ENCODE measurements at regions not wholly inside any gene's neighbourhood (a gene's known extent, or its start where the extent isn't known, plus 50 kb on each side); places are given as distances from the start of the nearest gene placed in this dataset.
"Not testable (repeated sequence)": the region's sequence is repeated elsewhere in the genome, so short reads cannot be mapped to it uniquely, and the experiment has no call there.

DNA sequence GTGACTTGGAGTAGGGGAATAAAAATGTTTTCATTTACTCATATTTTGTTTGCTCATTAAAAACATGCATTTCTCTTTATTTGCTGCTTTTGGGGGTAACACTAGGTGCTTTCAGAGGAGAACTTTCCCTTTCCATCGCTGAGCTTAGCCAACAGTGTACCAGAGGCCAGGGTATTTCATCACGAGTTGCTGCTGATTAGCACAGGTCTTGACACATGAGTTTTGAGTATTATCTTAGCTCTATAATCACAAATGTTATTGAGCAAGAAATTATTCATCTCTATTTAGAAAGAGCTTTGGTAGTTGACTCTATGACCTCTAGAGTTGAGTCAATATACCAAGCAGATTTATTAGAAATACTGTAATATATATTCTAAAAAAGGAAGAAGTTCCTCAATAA lies 375.9 kb downstream of the NXPH1 start:
- DNase-seq, result no peak
- intact Hi-C loops (cut with DNase I), result no loop called here

- intact Hi-C loops (cut with DNase I), result no loop called here
- DNase-seq, result no peak
Observed at GRCh38 chr7:8817448-8818036, 384.1 kb downstream of the NXPH1 start.

DNA sequence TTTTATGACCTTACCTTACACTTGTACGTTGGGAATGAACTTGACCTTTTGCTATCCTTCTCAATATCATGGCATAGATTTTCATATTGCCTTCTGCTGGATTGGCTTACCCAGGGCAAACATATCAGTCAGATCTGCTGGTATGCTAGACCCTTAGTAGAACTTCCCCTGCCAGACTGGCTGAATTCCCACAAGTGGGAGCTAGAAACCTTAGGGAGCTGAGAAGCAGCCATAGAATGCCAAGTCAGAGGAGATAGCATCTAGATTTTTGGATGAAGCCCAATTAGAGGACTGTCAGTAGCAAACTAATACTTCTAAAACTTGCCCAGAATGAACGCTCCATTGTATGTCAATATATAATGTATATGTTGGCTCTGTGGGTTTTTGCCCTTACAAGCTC lies 385.0 kb downstream of the NXPH1 start:
- DNase-seq, result no peak
- intact Hi-C loops (cut with DNase I), result no loop called here

DNA sequence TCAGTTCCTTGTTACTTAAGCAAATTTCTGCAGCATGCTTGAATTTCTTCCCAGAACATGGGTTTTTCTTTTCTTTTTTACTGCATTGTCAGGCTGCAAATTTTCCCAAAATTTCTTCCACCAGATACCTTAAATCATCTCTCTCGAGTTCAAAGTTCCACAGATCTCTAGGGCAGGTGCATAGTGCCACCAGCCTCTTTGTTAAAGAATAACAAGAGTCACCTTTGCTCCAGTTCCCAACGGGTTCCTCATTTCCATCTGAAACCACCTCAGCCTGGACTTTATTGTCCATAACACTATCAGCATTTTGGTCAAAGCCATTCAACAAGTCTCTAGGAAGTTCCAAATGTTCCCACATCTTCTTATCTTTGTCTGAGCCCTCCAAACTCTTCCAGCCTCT lies 389.2 kb downstream of the NXPH1 start:
- DNase-seq, result no peak
- intact Hi-C loops (cut with DNase I), result no loop called here

GRCh38 chr7:8823486-8823885 lies 390.1 kb downstream of the NXPH1 start:
- intact Hi-C loops (cut with DNase I), result no loop called here

DNA sequence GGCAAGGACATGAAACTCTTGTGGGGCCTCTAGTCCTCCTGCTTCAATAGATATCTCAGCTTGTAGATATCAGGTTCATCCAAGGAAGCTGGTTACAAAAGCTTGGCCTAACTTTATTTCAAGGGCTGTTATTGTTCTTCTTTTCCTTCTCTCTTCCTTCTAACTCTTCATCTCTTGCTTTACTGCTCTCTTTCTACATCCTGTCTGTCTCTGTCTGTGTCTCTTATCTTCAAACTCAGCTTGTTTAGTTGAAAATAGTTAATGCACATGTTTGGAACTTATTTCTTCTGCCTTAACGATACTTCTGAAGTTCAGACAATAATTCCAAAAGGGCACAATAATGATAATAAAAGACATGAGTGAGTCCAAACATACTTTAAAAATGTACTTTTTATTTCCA lies 393.9 kb downstream of the NXPH1 start:
- no peak for DNase-seq
- intact Hi-C loops (cut with DNase I), result no loop called here

More at GRCh38 chr7:8823486-8823885, 390.1 kb downstream of the NXPH1 start:
- DNase-seq, result no peak

- intact Hi-C loops (cut with DNase I), result no loop called here
Observed at GRCh38 chr7:8829100-8829499, 395.7 kb downstream of the NXPH1 start.

GRCh38 chr7:8831376-8831775 lies 398.0 kb downstream of the NXPH1 start:
- no peak for DNase-seq
- intact Hi-C loops (cut with DNase I), result no loop called here

More at GRCh38 chr7:8829100-8829499, 395.7 kb downstream of the NXPH1 start:
- DNase-seq, result no peak

DNA sequence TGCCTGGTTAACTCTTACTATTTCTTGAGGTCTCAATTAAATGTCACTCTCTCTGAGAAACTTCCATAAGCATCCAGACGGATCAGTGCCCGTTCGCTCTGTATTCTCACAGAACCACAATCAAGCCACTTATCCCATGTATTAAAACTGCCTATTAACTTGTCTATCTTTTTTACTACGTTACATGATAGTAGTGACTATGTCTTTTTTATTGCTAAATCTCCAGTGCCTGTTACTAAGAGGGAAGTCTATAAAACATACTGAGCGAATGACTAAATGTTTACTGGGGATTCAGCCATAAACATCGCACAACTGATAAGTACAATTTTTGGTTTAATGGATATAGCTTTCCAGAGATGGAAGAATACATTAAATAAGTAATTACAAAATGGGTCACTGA lies 399.9 kb downstream of the NXPH1 start:
- intact Hi-C loops (cut with DNase I), result no loop called here
- DNase-seq, result no peak

GRCh38 chr7:8841171-8841570 lies 407.8 kb downstream of the NXPH1 start:
- no peak for DNase-seq
- intact Hi-C loops (cut with DNase I), result no loop called here

DNA sequence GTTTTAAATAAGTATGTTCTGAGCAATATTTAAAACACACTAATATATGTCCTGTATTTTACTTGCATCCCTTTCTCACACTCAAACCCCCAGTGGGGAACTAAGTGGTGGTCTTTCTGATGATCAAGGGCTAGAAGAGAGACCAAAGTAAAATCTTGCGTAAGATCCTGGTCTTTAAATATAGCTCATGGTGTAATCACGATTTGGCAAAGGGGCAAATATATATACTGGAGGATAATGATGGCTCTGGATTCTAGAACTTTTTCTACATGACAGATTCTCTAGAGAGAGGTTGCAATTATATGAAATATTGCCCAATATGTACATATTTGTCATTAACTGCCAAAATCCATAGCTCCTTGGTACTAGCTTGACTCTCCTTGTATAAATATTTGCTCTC lies 438.3 kb downstream of the NXPH1 start:
- DNase-seq, result no peak
- intact Hi-C loops (cut with DNase I), result no loop called here

DNA sequence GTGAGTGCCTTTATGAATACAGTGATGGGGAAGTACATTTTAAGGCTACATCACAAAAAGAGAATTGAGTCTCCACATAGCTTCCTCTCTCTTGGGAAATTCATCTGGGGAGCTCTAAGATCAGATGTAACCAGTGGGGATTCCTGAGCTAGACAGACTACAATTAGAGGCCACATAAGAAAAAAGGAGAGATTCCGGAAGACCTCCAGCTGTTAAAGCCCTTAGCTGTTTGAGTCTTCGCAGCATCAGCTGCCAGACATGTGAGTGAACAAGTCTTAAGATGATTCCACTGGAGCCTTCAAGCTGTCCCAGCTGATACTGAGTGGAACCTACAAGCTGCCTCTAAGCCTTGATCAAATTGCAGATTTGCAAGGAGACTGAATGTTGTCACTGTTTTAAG lies 448.5 kb downstream of the NXPH1 start:
- no peak for DNase-seq
- intact Hi-C loops (cut with DNase I), result no loop called here

- DNase-seq, result no peak
- intact Hi-C loops (cut with DNase I), result no loop called here
Observed at GRCh38 chr7:8885480-8886000, 452.1 kb downstream of the NXPH1 start.

DNA sequence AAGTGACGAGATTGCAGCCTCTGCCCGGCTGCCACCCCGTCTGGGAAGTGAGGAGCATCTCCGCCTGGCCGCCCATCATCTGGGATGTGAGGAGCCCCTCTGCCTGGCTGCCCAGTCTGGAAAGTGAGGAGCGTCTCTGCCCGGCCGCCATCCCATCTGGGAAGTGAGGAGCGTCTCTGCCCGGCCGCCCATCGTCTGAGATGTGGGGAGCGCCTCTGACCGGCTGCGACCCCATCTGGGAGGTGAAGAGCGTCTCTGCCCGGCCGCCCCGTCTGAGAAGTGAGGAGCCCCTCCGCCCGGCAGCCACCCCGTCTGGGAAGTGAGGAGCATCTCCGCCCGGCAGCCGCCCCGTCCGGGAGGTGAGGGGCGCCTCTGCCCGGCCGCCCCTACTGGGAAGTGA lies 456.9 kb downstream of the NXPH1 start:
- DNase-seq; intact Hi-C loops (cut with DNase I): not testable (repeated sequence)

GRCh38 chr7:8893775-8894174 lies 460.4 kb downstream of the NXPH1 start:
- intact Hi-C loops (cut with DNase I), result no loop called here
- no peak for DNase-seq

- DNase-seq, result no peak
- intact Hi-C loops (cut with DNase I), result no loop called here
Observed at GRCh38 chr7:8906396-8907075, 473.1 kb downstream of the NXPH1 start.

- DNase-seq, result no peak
- intact Hi-C loops (cut with DNase I), result no loop called here
Observed at GRCh38 chr7:8908889-8909288, 475.5 kb downstream of the NXPH1 start.

GRCh38 chr7:8913682-8914081 lies 480.3 kb downstream of the NXPH1 start:
- DNase-seq, result no peak
- intact Hi-C loops (cut with DNase I), result no loop called here

GRCh38 chr7:8921807-8922206 lies 488.4 kb downstream of the NXPH1 start:
- intact Hi-C loops (cut with DNase I), result no loop called here
- DNase-seq, result no peak

- intact Hi-C loops (cut with DNase I), result no loop called here
- no peak for DNase-seq
Observed at GRCh38 chr7:8922726-8923125, 489.3 kb downstream of the NXPH1 start.

- intact Hi-C loops (cut with DNase I), result no loop called here
- no peak for DNase-seq
Observed at GRCh38 chr7:8923164-8923806, 489.9 kb downstream of the NXPH1 start.

Data from head of caudate nucleus (tissue), 42 donors.